Neural progenitor cell (in vitro differentiated cells): ENCODE measurements at regions not wholly inside any gene's neighbourhood (a gene's known extent, or its start where the extent isn't known, plus 50 kb on each side); places are given as distances from the start of the nearest gene placed in this dataset.

ENCODE experiments used
- DNase-seq: peaks from one replicate; pipeline ENCODE4 v3.0.0-alpha.2; 2016; ENCODE audit warnings: low spot score
- H2AFZ ChIP-seq: fragments of 200-600 bp; sonication (generic); replicated peaks from 2 replicates; pipeline ENCODE4 v1.6.1; 2016; ENCODE audit warnings: antibody characterized with exemption
- H3F3A ChIP-seq: fragments of 200-600 bp; sonication (generic); 2 replicates; pipeline ENCODE4 v1.6.1; 2016; ENCODE audit warnings: antibody characterized with exemption, low read depth
- H3K27ac ChIP-seq: fragments of 200-600 bp; sonication (generic); 2 replicates; pipeline ENCODE4 v1.5.1; 2016; ENCODE audit warnings: mild to moderate bottlenecking
- H3K27me3 ChIP-seq: fragments of 200-600 bp; sonication (generic); 2 replicates; pipeline ENCODE4 v1.6.1; 2016; ENCODE audit warnings: mild to moderate bottlenecking, moderate library complexity
- H3K36me3 ChIP-seq: fragments of 200-600 bp; sonication (generic); 2 replicates; pipeline ENCODE4 v1.5.1; 2016
- H3K4me1 ChIP-seq: fragments of 200-600 bp; sonication (generic); 2 replicates; pipeline ENCODE4 v1.6.1; 2016; ENCODE audit warnings: mixed run types
- H3K4me2 ChIP-seq: fragments of 200-600 bp; sonication (generic); 2 replicates; pipeline ENCODE4 v1.6.1; 2016
- H3K4me3 ChIP-seq: fragments of 200-600 bp; sonication (generic); 2 replicates; pipeline ENCODE4 v1.5.1; 2016
- H3K79me2 ChIP-seq: fragments of 200-600 bp; sonication (generic); 2 replicates; pipeline ENCODE4 v1.6.1; 2016; ENCODE audit warnings: low read depth
- H3K9ac ChIP-seq: fragments of 200-600 bp; sonication (generic); 2 replicates; pipeline ENCODE4 v1.6.1; 2016
- H3K9me3 ChIP-seq: fragments of 200-600 bp; sonication (generic); 2 replicates; pipeline ENCODE4 v1.5.1; 2016; ENCODE audit warnings: low read depth
- H4K20me1 ChIP-seq: fragments of 200-600 bp; sonication (generic); 2 replicates; pipeline ENCODE4 v1.6.1; 2016; ENCODE audit warnings: low read depth
- H3K27ac Mint-ChIP-seq: 3 replicates; pipeline ENCODE4 v1.8.0; 2021; ENCODE audit warnings: mixed read lengths
- H3K27me3 Mint-ChIP-seq: 2 replicates; pipeline ENCODE4 v1.8.0; 2022; ENCODE audit warnings: low read depth, mild to moderate bottlenecking, inconsistent platforms, moderate library complexity, mixed read lengths; ENCODE audit not compliant: insufficient read depth
- H3K36me3 Mint-ChIP-seq: 3 replicates; pipeline ENCODE4 v1.8.0; 2021; ENCODE audit warnings: mixed read lengths
- H3K4me1 Mint-ChIP-seq: 3 replicates; pipeline ENCODE4 v1.8.0; 2021; ENCODE audit warnings: mixed read lengths
- H3K4me3 Mint-ChIP-seq: 3 replicates; pipeline ENCODE4 v1.8.0; 2021; ENCODE audit warnings: mild to moderate bottlenecking, moderate library complexity, mixed read lengths
- H3K9me3 Mint-ChIP-seq: 3 replicates; pipeline ENCODE4 v1.8.0; 2020; ENCODE audit warnings: mixed read lengths
- CTCF ChIP-seq: fragments of 200-600 bp; sonication (generic); IDR thresholded peaks from 2 replicates; pipeline ENCODE4 v1.5.1; 2017; ENCODE audit warnings: antibody characterized with exemption, mild to moderate bottlenecking
- EZH2 ChIP-seq: fragments of 200-600 bp; sonication (generic); IDR thresholded peaks from 2 replicates; pipeline ENCODE4 v1.6.1; 2017; ENCODE audit warnings: antibody characterized with exemption, mild to moderate bottlenecking, moderate library complexity
- EZH2phosphoT487 ChIP-seq: fragments of 200-600 bp; sonication (generic); IDR thresholded peaks from 2 replicates; pipeline ENCODE4 v1.6.1; 2017; ENCODE audit warnings: antibody characterized with exemption

GRCh38 chr2:67712484-67712883 lies 315.4 kb downstream of the ETAA1 start:
- Histone ChIP-seq H3K4me2 (no peak overlapping the region), H3K9ac (no peak overlapping the region), H3K9me3 (no peaks in the 10 kb centered on the region), H4K20me1 (no peaks in the 10 kb centered on the region), H3K79me2 (no peaks in the 10 kb centered on the region), H3F3A (no peaks in the 10 kb centered on the region), H2AFZ (peak overlapping the region; percentile 13), H3K36me3 (no peaks in the 10 kb centered on the region), H3K27me3 (no peaks in the 10 kb centered on the region), H3K4me3 (no peak overlapping the region), H3K4me1 (no peaks in the 10 kb centered on the region), H3K27ac (no peak overlapping the region)
- Mint-ChIP-seq H3K9me3 (no peaks in the 10 kb centered on the region), H3K4me3 (no peak overlapping the region), H3K27ac (no peak overlapping the region), H3K27me3 (peaks cover 3% of the 10 kb centered on the region), H3K4me1 (peaks cover 23% of the 10 kb centered on the region), H3K36me3 (no peaks in the 10 kb centered on the region)
- TF ChIP-seq CTCF = no peak
- no peak for TF ChIP-seq EZH2phosphoT487
- no peak for TF ChIP-seq EZH2
- no peak for DNase-seq

- no peak for DNase-seq
- Histone ChIP-seq H3K27me3 (no peaks in the 10 kb centered on the region), H3K9ac (no peak overlapping the region), H2AFZ (no peak overlapping the region), H3K4me2 (no peak overlapping the region), H4K20me1 (no peaks in the 10 kb centered on the region), H3K79me2 (no peaks in the 10 kb centered on the region), H3K27ac (no peak overlapping the region), H3K9me3 (no peaks in the 10 kb centered on the region), H3K4me1 (no peaks in the 10 kb centered on the region), H3F3A (no peaks in the 10 kb centered on the region), H3K36me3 (no peaks in the 10 kb centered on the region), H3K4me3 (no peak overlapping the region)
- no peaks in the 10 kb centered on the region for H3K9me3 Mint-ChIP-seq
- H3K27ac Mint-ChIP-seq = no peak overlapping the region
- H3K27me3 Mint-ChIP-seq = peaks cover 3% of the 10 kb centered on the region
- H3K4me3 Mint-ChIP-seq = no peak overlapping the region
- peaks cover 21% of the 10 kb centered on the region for H3K4me1 Mint-ChIP-seq
- TF ChIP-seq EZH2 (no peak), CTCF (no peak), EZH2phosphoT487 (no peak)
- H3K36me3 Mint-ChIP-seq = no peaks in the 10 kb centered on the region
Observed at GRCh38 chr2:67713376-67713775, 316.2 kb downstream of the ETAA1 start.

GRCh38 chr2:67716895-67717396 lies 319.8 kb downstream of the ETAA1 start:
- H3K4me3 Mint-ChIP-seq = no peak overlapping the region
- Histone ChIP-seq H3K27ac (no peak overlapping the region), H3K27me3 (no peaks in the 10 kb centered on the region), H3K4me2 (no peak overlapping the region), H3K4me1 (no peaks in the 10 kb centered on the region), H3K9me3 (no peaks in the 10 kb centered on the region), H3K9ac (no peak overlapping the region), H3K36me3 (no peaks in the 10 kb centered on the region), H3K4me3 (no peak overlapping the region), H4K20me1 (no peaks in the 10 kb centered on the region), H3F3A (no peaks in the 10 kb centered on the region), H2AFZ (no peak overlapping the region), H3K79me2 (no peaks in the 10 kb centered on the region)
- no peaks in the 10 kb centered on the region for H3K27me3 Mint-ChIP-seq
- peaks cover 6% of the 10 kb centered on the region for H3K9me3 Mint-ChIP-seq
- H3K36me3 Mint-ChIP-seq = no peaks in the 10 kb centered on the region
- DNase-seq = no peak
- TF ChIP-seq EZH2phosphoT487 = no peak
- no peak for TF ChIP-seq EZH2
- no peak for TF ChIP-seq CTCF
- H3K27ac Mint-ChIP-seq = no peak overlapping the region
- peaks cover 8% of the 10 kb centered on the region for H3K4me1 Mint-ChIP-seq
